Effector memory CD4-positive, alpha-beta T cell (primary cell): ENCODE measurements at regions not wholly inside any gene's neighbourhood (a gene's known extent, or its start where the extent isn't known, plus 50 kb on each side); places are given as distances from the start of the nearest gene placed in this dataset.
"Not testable (repeated sequence)": the region's sequence is repeated elsewhere in the genome, so short reads cannot be mapped to it uniquely, and the experiment has no call there.

Experiments used
- DNase-seq, 3 donors: peaks; one replicate each; pipeline ENCODE4 v3.0.0-alpha.2; 2020
- H3K27ac ChIP-seq: 2 replicates; pipeline ENCODE4 v1.7.0; 2013; ENCODE audit warnings: mild to moderate bottlenecking, low read length, moderate library complexity; ENCODE audit not compliant: insufficient read depth, poor library complexity, severe bottlenecking
- H3K27me3 ChIP-seq: replicated peaks from 2 replicates; pipeline ENCODE4 v1.7.0; 2013; ENCODE audit warnings: mild to moderate bottlenecking, low read length; ENCODE audit not compliant: insufficient read depth, control insufficient read depth, poor library complexity, severe bottlenecking
- H3K36me3 ChIP-seq: 2 replicates; pipeline ENCODE4 v1.7.0; 2013; ENCODE audit warnings: mild to moderate bottlenecking, low read length, moderate library complexity; ENCODE audit not compliant: control insufficient read depth, insufficient read depth
- H3K4me1 ChIP-seq: 2 replicates; pipeline ENCODE4 v1.7.0; 2013; ENCODE audit warnings: low read length, mild to moderate bottlenecking; ENCODE audit not compliant: control insufficient read depth, insufficient read depth, poor library complexity, severe bottlenecking
- H3K4me3 ChIP-seq: 2 replicates; pipeline ENCODE4 v1.7.0; 2013; ENCODE audit warnings: low read length, low read depth, mild to moderate bottlenecking; ENCODE audit not compliant: insufficient read depth, poor library complexity, severe bottlenecking
- H3K9me3 ChIP-seq: 2 replicates; pipeline ENCODE4 v1.7.0; 2013; ENCODE audit warnings: mild to moderate bottlenecking, low read length, moderate library complexity; ENCODE audit not compliant: control insufficient read depth

- no peaks in the 10 kb centered on the region for H3K9me3 ChIP-seq
- no peak for DNase-seq
- H3K36me3 ChIP-seq = no peaks in the 10 kb centered on the region
- H3K4me3 ChIP-seq = no peak overlapping the region
- H3K27ac ChIP-seq = no peak overlapping the region
- no peaks in the 10 kb centered on the region for H3K27me3 ChIP-seq
- no peaks in the 10 kb centered on the region for H3K4me1 ChIP-seq
Observed at GRCh38 chr4:23956601-23957364, 66.9 kb upstream of the PPARGC1A start.

DNA sequence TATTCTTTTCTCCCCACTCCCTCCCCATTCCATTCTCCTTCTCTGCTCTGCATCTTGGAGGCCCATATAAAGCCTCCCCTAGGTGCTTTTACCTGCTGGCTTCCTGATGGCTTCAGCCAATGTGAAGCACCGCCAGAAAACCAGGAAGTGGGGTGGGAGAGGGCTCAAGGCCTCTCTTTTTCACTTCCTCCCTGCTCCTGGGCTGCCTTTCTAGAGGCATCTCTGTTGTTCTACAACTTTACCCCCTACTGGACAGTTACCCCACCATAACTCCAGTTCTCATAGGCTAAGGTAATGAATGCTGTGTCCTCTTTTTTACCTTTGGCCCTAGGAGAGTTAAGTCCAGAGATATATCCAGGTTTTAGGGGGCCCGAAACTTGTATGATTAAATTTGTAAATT, 62.4 kb upstream of the PPARGC1A start:
- no peak for DNase-seq
- Histone ChIP-seq H3K27ac (no peak overlapping the region), H3K36me3 (no peaks in the 10 kb centered on the region), H3K4me1 (no peaks in the 10 kb centered on the region), H3K9me3 (no peaks in the 10 kb centered on the region), H3K27me3 (no peaks in the 10 kb centered on the region), H3K4me3 (no peak overlapping the region)

- Histone ChIP-seq H3K9me3 (no peaks in the 10 kb centered on the region), H3K36me3 (no peaks in the 10 kb centered on the region), H3K27me3 (no peaks in the 10 kb centered on the region), H3K27ac (no peak overlapping the region), H3K4me1 (no peaks in the 10 kb centered on the region), H3K4me3 (no peak overlapping the region)
- DNase-seq = no peak
Observed at GRCh38 chr4:23947826-23948225, 58.0 kb upstream of the PPARGC1A start.

DNA sequence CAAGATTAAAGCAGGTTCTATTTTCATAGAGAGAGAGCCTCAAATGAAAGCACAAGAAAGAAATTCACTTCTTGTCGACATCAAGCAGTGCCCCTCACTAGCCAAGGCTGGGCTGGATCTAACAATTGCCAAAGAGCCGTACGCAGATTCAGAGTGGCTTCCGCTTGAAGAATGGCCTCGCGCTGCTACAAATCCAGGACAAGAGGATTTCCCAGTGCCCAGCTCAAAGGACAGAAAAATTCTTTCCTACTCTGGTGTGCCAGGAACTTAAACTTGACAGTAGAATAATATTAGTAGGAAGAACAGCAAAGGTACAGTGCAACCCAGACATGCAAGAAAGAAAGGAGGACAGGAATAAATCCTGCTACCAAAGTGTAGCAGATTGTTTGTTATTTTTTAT, 56.5 kb upstream of the PPARGC1A start:
- H3K9me3 ChIP-seq = no peaks in the 10 kb centered on the region
- H3K27ac ChIP-seq = no peak overlapping the region
- DNase-seq = no peak
- H3K4me1 ChIP-seq = no peaks in the 10 kb centered on the region
- no peaks in the 10 kb centered on the region for H3K27me3 ChIP-seq
- no peaks in the 10 kb centered on the region for H3K36me3 ChIP-seq
- H3K4me3 ChIP-seq = no peak overlapping the region

GRCh38 chr4:23945451-23946017, 55.7 kb upstream of the PPARGC1A start:
- no peaks in the 10 kb centered on the region for H3K27me3 ChIP-seq
- H3K4me3 ChIP-seq = no peak overlapping the region
- H3K27ac ChIP-seq = no peak overlapping the region
- H3K9me3 ChIP-seq = no peaks in the 10 kb centered on the region
- H3K4me1 ChIP-seq = no peaks in the 10 kb centered on the region
- no peak for DNase-seq
- H3K36me3 ChIP-seq = no peaks in the 10 kb centered on the region

DNA sequence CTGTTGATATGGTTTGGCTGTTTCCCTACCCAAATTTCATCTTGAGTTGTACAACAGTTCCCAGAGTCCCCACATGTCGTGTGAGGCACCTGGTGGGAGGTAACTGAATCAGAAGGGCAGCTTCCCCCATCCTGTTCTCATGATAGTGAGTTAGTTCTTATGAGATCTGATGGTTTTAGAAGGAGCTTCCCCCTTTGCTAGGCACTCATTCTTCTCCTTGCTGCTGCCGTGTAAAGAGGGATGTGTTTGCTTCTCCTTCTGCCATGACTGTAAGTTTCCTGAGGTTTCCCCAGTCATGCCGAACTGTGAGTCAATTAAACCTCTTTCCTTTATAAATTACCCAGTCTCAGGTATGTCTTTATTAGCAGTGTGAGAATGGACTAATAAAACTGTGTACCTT, 54.7 kb upstream of the PPARGC1A start:
- not testable (repeated sequence) for H3K27me3 ChIP-seq, H3K36me3 ChIP-seq, H3K27ac ChIP-seq, H3K9me3 ChIP-seq, H3K4me3 ChIP-seq, H3K4me1 ChIP-seq, DNase-seq

GRCh38 chr4:23943478-23943877, 53.6 kb upstream of the PPARGC1A start:
- no peaks in the 10 kb centered on the region for H3K27me3 ChIP-seq
- H3K4me3 ChIP-seq = no peak overlapping the region

DNA sequence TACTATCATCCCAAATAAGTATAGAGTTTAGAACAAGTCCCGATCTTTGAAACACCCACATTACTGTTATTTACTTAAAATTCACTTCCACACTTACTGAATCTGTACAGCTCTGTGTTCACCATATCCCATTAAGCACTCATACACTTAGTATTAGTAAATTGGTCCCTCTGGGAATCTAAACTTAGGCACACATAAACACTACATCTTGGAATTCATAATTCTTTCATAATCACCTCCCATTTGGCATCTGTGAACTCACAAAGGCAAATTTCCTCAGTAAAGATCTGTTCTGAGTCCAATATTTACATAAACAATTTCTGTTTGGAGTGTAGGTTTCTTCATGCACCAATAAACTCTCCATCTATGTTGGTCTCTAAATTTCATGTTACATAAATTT, 52.6 kb upstream of the PPARGC1A start:
- Histone ChIP-seq H3K36me3 (no peaks in the 10 kb centered on the region), H3K4me1 (no peaks in the 10 kb centered on the region), H3K9me3 (no peaks in the 10 kb centered on the region), H3K4me3 (no peak overlapping the region), H3K27ac (no peak overlapping the region), H3K27me3 (no peaks in the 10 kb centered on the region)
- DNase-seq = no peak

More at GRCh38 chr4:23943478-23943877, 53.6 kb upstream of the PPARGC1A start:
- no peak overlapping the region for H3K27ac ChIP-seq
- no peaks in the 10 kb centered on the region for H3K4me1 ChIP-seq
- no peaks in the 10 kb centered on the region for H3K9me3 ChIP-seq
- DNase-seq = no peak
- no peaks in the 10 kb centered on the region for H3K36me3 ChIP-seq
